H9 (cell line): ENCODE measurements at regions not wholly inside any gene's neighbourhood (a gene's known extent, or its start where the extent isn't known, plus 50 kb on each side); places are given as distances from the start of the nearest gene placed in this dataset.

ENCODE experiments used
- DNase-seq: peaks from one replicate; pipeline ENCODE4 v3.0.0-alpha.2; 2017
- H2AFZ ChIP-seq: one replicate; pipeline ENCODE4 v1.6.1; 2013; ENCODE audit warnings: mild to moderate bottlenecking, low read length, control low read depth, moderate library complexity
- H2AK5ac ChIP-seq: 2 replicates; pipeline ENCODE4 v1.6.1; 2013; ENCODE audit warnings: low read length, control low read depth, mixed read lengths; ENCODE audit not compliant: insufficient read length
- H2BK120ac ChIP-seq: one replicate; pipeline ENCODE4 v1.6.1; 2013; ENCODE audit warnings: low read depth, mild to moderate bottlenecking, low read length, control low read depth, inconsistent platforms; ENCODE audit not compliant: poor library complexity, severe bottlenecking
- H2BK12ac ChIP-seq: 2 replicates; pipeline ENCODE4 v1.6.1; 2013; ENCODE audit warnings: low read length, control low read depth, mixed read lengths, low read depth; ENCODE audit not compliant: insufficient read length
- H2BK15ac ChIP-seq: 2 replicates; pipeline ENCODE4 v1.6.1; 2013; ENCODE audit warnings: low read depth, low read length, control low read depth
- H2BK20ac ChIP-seq: one replicate; pipeline ENCODE4 v1.6.1; 2013; ENCODE audit warnings: low read depth, mild to moderate bottlenecking, low read length, control low read depth, inconsistent platforms; ENCODE audit not compliant: poor library complexity, severe bottlenecking
- H2BK5ac ChIP-seq: 2 replicates; pipeline ENCODE4 v1.6.1; 2013; ENCODE audit warnings: low read length, control low read depth, mixed read lengths; ENCODE audit not compliant: insufficient read length
- H3K14ac ChIP-seq: 2 replicates; pipeline ENCODE4 v1.6.1; 2013; ENCODE audit warnings: low read length, control low read depth; ENCODE audit not compliant: insufficient read depth
- H3K18ac ChIP-seq: 2 replicates; pipeline ENCODE4 v1.6.1; 2013; ENCODE audit warnings: low read depth, mild to moderate bottlenecking, mixed read lengths, low read length, control low read depth; ENCODE audit not compliant: insufficient read length
- H3K23ac ChIP-seq: 2 replicates; pipeline ENCODE4 v1.6.1; 2013; ENCODE audit warnings: low read length, control low read depth, mixed read lengths, low read depth; ENCODE audit not compliant: insufficient read length
- H3K23me2 ChIP-seq: 2 replicates; pipeline ENCODE4 v1.6.1; 2013; ENCODE audit warnings: low read depth, mild to moderate bottlenecking, mixed read lengths, low read length, control low read depth; ENCODE audit not compliant: insufficient read length, poor library complexity, severe bottlenecking
- H3K27ac ChIP-seq: 2 replicates; pipeline ENCODE4 v1.5.1; 2013; ENCODE audit warnings: low read length, control low read depth, mixed read lengths, low read depth; ENCODE audit not compliant: insufficient read length
- H3K27me3 ChIP-seq: 2 replicates; pipeline ENCODE4 v1.6.1; 2013; ENCODE audit warnings: low read length, control low read depth, inconsistent platforms; ENCODE audit not compliant: insufficient read depth
- H3K4ac ChIP-seq: 2 replicates; pipeline ENCODE4 v1.6.1; 2013; ENCODE audit warnings: low read depth, mild to moderate bottlenecking, control low read depth, inconsistent platforms, low read length, moderate library complexity
- H3K4me1 ChIP-seq: 2 replicates; pipeline ENCODE4 v1.6.1; 2013; ENCODE audit warnings: low read length, control low read depth, inconsistent platforms; ENCODE audit not compliant: insufficient read depth
- H3K4me2 ChIP-seq: 2 replicates; pipeline ENCODE4 v1.6.1; 2013; ENCODE audit warnings: low read length, control low read depth, mixed read lengths; ENCODE audit not compliant: insufficient read length, insufficient read depth
- H3K56ac ChIP-seq: 2 replicates; pipeline ENCODE4 v1.6.1; 2013; ENCODE audit warnings: low read depth, mild to moderate bottlenecking, mixed read lengths, low read length, control low read depth; ENCODE audit not compliant: insufficient read length
- H3K79me1 ChIP-seq: 2 replicates; pipeline ENCODE4 v1.6.1; 2013; ENCODE audit warnings: low read depth, mild to moderate bottlenecking, moderate library complexity, low read length, control low read depth, inconsistent platforms; ENCODE audit not compliant: insufficient read depth, poor library complexity, severe bottlenecking
- H3K79me2 ChIP-seq: 2 replicates; pipeline ENCODE4 v1.6.1; 2013; ENCODE audit warnings: low read length, control low read depth, inconsistent platforms; ENCODE audit not compliant: insufficient read depth
- H3K9ac ChIP-seq: 2 replicates; pipeline ENCODE4 v1.6.1; 2013; ENCODE audit warnings: low read length, control low read depth, mixed read lengths; ENCODE audit not compliant: insufficient read length; ENCODE audit errors: extremely low read depth
- H3K9me3 ChIP-seq: one replicate; pipeline ENCODE4 v1.6.1; 2013; ENCODE audit warnings: low read depth, low read length, inconsistent platforms; ENCODE audit not compliant: control insufficient read depth
- H3T11ph ChIP-seq: one replicate; pipeline ENCODE4 v1.6.1; 2013; ENCODE audit warnings: mild to moderate bottlenecking, low read length, control low read depth, inconsistent platforms
- H4K20me1 ChIP-seq: one replicate; pipeline ENCODE4 v1.6.1; 2013; ENCODE audit not compliant: control insufficient read depth, insufficient read length, insufficient read depth
- H4K5ac ChIP-seq: 2 replicates; pipeline ENCODE4 v1.6.1; 2013; ENCODE audit warnings: low read depth, mild to moderate bottlenecking, mixed read lengths, low read length, control low read depth; ENCODE audit not compliant: insufficient read length
- H4K8ac ChIP-seq: replicated peaks from 2 replicates; pipeline ENCODE4 v1.6.1; 2013; ENCODE audit warnings: low read length, control low read depth, mixed read lengths, low read depth; ENCODE audit not compliant: insufficient read length
- H4K91ac ChIP-seq: 2 replicates; pipeline ENCODE4 v1.6.1; 2013; ENCODE audit warnings: low read depth, mild to moderate bottlenecking, moderate library complexity, mixed read lengths, low read length, control low read depth; ENCODE audit not compliant: insufficient read length
- H3K27ac Mint-ChIP-seq, 3 experiments: 2 replicates in 2 of 3; 3 replicates in 1 of 3; pipeline ENCODE4 v1.8.0; 2020 to 2021; ENCODE audit warnings: mixed read lengths in 3 of 3, mild to moderate bottlenecking in 1 of 3, moderate library complexity in 1 of 3
- H3K27me3 Mint-ChIP-seq: 2 replicates; pipeline ENCODE4 v1.8.0; 2021; ENCODE audit warnings: low read depth, mild to moderate bottlenecking, moderate library complexity, mixed read lengths
- H3K36me3 Mint-ChIP-seq, 3 experiments: 2 replicates in 2 of 3; 3 replicates in 1 of 3; pipeline ENCODE4 v1.8.0; 2020 to 2021; ENCODE audit warnings: low read depth in 3 of 3, mixed read lengths in 3 of 3; ENCODE audit not compliant: insufficient read depth in 1 of 3
- H3K4me1 Mint-ChIP-seq, 2 experiments: 2 replicates each; pipeline ENCODE4 v1.8.0; 2020; ENCODE audit warnings: mixed read lengths in 2 of 2
- H3K4me3 Mint-ChIP-seq, 2 experiments: 2 replicates in 1 of 2; 3 replicates in 1 of 2; pipeline ENCODE4 v1.8.0; 2020 to 2021; ENCODE audit warnings: mild to moderate bottlenecking in 2 of 2, mixed read lengths in 2 of 2, moderate library complexity in 1 of 2
- H3K9me3 Mint-ChIP-seq, 2 experiments: 2 replicates in 1 of 2; 3 replicates in 1 of 2; pipeline ENCODE4 v1.8.0; 2020; ENCODE audit warnings: mild to moderate bottlenecking in 2 of 2, mixed read lengths in 2 of 2, moderate library complexity in 1 of 2
- WGBS: extraction: QIAGEN DNeasy Blood & Tissue Kit; methylation state at CpG from one replicate; pipeline ENCODE4 v1.1.7; 2013; ENCODE audit warnings: missing lambda C conversion rate, low lambda C conversion rate, mixed read lengths; ENCODE audit not compliant: insufficient read length; ENCODE audit errors: extremely low coverage; 5-methylcytosine and 5-hydroxymethylcytosine counted together
- TF ChIP-seq, protein P1 (sequence below): fragments of 200-600 bp; sonication (generic); conservative IDR thresholded peaks from 3 replicates; pipeline ENCODE4 v1.8.0; 2021; ENCODE audit warnings: antibody characterized with exemption, mild to moderate bottlenecking

DNA sequence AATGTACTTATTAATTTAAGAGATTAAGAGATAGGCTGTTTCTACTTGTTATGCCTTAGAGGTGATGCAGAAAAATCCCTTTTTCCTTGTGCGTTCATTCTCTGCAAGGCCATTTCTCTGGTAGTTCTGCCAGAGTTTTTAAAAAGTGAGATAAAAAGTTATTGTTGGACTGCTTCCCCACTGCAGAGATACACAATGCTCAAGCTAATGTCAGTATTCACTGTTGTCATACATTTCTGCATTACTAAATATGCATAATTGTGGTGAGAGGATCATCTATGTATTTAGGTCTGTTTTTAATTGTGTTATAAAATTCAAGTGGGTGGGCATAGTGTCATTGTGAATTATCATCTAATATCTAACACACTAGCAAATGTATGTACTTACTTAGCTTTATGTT, 600.4 kb downstream of the HTR1B start:
- Histone ChIP-seq H3T11ph (no peak overlapping the region), H3K9me3 (no peaks in the 10 kb centered on the region), H3K4me2 (no peak overlapping the region), H3K79me1 (no peaks in the 10 kb centered on the region), H2BK15ac (no peak overlapping the region), H2BK20ac (no peak overlapping the region), H2BK12ac (no peak overlapping the region), H3K18ac (no peak overlapping the region), H3K23ac (no peak overlapping the region), H3K23me2 (no peaks in the 10 kb centered on the region), H2BK5ac (no peak overlapping the region), H4K20me1 (no peaks in the 10 kb centered on the region), H3K27ac (no peak overlapping the region), H2BK120ac (no peak overlapping the region), H3K27me3 (no peaks in the 10 kb centered on the region), H4K5ac (no peak overlapping the region), H3K79me2 (no peaks in the 10 kb centered on the region), H2AFZ (no peak overlapping the region), H3K4ac (no peak overlapping the region), H3K4me1 (no peaks in the 10 kb centered on the region), H3K56ac (no peak overlapping the region), H3K14ac (no peak overlapping the region), H4K91ac (no peak overlapping the region), H4K8ac (no peak overlapping the region), H3K9ac (no peak overlapping the region), H2AK5ac (no peak overlapping the region)
- TF ChIP-seq, protein P1, sequence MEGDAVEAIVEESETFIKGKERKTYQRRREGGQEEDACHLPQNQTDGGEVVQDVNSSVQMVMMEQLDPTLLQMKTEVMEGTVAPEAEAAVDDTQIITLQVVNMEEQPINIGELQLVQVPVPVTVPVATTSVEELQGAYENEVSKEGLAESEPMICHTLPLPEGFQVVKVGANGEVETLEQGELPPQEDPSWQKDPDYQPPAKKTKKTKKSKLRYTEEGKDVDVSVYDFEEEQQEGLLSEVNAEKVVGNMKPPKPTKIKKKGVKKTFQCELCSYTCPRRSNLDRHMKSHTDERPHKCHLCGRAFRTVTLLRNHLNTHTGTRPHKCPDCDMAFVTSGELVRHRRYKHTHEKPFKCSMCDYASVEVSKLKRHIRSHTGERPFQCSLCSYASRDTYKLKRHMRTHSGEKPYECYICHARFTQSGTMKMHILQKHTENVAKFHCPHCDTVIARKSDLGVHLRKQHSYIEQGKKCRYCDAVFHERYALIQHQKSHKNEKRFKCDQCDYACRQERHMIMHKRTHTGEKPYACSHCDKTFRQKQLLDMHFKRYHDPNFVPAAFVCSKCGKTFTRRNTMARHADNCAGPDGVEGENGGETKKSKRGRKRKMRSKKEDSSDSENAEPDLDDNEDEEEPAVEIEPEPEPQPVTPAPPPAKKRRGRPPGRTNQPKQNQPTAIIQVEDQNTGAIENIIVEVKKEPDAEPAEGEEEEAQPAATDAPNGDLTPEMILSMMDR, result no peak
- WGBS, result no CpG with 5 or more reads among the region's 1 CpG
- H3K4me3 Mint-ChIP-seq, result no peak overlapping the region
- no peak overlapping the region for H3K27ac Mint-ChIP-seq
- H3K27me3 Mint-ChIP-seq, result no peaks in the 10 kb centered on the region
- H3K4me1 Mint-ChIP-seq, result peaks cover 9 to 17% of the 10 kb centered on the region in 2 experiments
- DNase-seq, result no peak
- peaks cover 0 to 8% (median 0%) of the 10 kb centered on the region in 3 experiments; a peak in 2 of 7 replicates for H3K36me3 Mint-ChIP-seq
- H3K9me3 Mint-ChIP-seq, result peaks cover 1 to 7% of the 10 kb centered on the region in 2 experiments; a peak in 4 of 5 replicates
